ENCODE measurements at regions not wholly inside any gene's neighbourhood (a gene's known extent, or its start where the extent isn't known, plus 50 kb on each side); places are given as distances from the start of the nearest gene placed in this dataset.

DNA sequence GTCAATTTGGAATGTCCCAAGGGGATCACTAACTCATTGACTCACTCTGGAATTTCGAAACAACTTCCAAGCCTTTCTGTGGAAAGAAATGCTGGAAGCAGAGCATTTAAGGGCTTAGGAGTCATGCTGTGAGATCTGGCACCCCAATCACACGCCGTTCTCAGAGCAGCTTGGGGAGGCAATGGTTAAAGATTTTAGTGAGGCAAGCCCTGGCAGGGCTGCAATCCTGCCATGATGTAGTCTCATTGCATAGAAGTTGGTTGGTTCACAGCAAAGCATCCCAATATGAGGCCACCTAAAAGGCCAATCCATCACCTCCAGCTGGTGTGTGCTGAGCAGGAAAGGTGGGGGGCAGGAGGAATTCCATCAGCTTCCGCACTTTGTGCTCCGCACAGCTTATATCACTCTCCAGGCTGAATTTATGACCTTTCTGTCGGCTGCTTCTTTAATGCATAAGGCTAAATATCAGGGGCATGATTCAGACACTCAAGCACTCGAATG is 1043.9 kb upstream of the POU3F3 start:
- DNase-seq (ENCODE audit: low read depth, low spot score) = no peak

GRCh38 chr2:103810875-103811274 is 1043.0 kb upstream of the POU3F3 start:
- no peak for DNase-seq (ENCODE audit: low read depth, low spot score)

- no peak for DNase-seq (ENCODE audit: low read depth, low spot score)
These were observed 1039.9 kb upstream of the POU3F3 start for GRCh38 chr2:103814016-103814415.

DNA sequence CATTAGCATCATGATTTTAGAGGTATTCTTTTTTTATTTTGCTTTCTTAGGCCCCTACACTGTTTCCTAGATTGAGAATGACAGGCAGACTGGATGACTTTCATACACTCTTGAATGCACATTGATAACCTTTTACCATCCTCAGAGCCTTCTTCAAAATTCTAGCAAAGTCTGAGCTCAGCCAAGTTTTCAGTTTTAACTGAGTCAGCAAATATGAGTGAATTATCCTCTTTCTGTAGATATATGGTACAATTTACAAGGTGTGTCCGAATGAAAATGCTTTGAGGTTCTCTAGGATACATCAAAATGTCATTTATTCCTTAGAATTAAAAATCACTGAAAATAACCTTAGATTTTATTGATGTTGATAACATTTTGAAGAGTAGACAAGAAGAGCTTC is 1038.2 kb upstream of the POU3F3 start:
- DNase-seq (ENCODE audit: low read depth, low spot score) = no peak

DNA sequence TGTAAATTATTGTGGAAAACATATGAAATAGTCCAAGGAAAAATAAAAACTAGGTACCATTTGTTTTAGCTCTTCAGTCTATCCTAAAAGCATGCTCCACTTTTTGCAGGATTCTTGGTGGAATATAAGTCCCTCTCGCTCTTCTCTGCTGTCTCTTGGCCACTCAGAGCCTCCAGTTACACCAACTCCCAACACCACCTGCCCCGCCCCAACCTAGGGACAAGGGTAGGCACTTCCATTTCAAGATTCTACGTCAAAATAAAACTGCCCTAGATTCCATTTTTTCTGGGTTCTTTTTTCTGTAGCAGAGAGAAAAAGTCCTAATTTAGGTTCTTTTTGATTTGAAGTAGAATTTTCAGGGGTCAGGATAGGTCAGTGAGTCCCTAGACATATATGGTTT is 1036.2 kb upstream of the POU3F3 start:
- DNase-seq (ENCODE audit: low read depth, low spot score) = no peak

GRCh38 chr2:103818176-103818575 is 1035.7 kb upstream of the POU3F3 start:
- no peak for DNase-seq (ENCODE audit: low read depth, low spot score)

DNA sequence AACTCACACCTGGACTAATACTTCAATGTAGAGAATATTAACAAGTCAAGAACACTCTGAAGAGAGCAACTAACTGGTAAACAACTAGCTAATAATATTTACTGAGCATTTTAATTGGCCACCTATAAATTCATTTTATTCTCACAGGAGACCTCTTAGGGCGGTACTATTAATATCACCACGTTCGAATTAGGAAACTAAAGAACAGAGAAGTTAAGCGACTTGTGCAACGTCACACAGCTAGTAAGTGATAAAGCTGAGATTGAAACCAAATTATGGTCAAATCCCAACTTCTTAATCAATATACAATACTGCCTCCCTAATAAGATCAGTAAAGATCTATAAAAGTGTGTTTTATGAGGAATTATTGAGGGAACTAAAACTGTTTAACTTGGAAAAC is 1034.3 kb upstream of the POU3F3 start:
- DNase-seq (ENCODE audit: low read depth, low spot score) = no peak

- DNase-seq (ENCODE audit: low read depth, low spot score) = no peak
These were observed 1030.1 kb upstream of the POU3F3 start for GRCh38 chr2:103823847-103824246.

GRCh38 chr2:103847276-103847675 is 1006.6 kb upstream of the POU3F3 start:
- DNase-seq (ENCODE audit: low read depth, low spot score) = no peak

GRCh38 chr2:103859238-103859637 is 994.7 kb upstream of the POU3F3 start:
- no peak for DNase-seq (ENCODE audit: low read depth, low spot score)

DNA sequence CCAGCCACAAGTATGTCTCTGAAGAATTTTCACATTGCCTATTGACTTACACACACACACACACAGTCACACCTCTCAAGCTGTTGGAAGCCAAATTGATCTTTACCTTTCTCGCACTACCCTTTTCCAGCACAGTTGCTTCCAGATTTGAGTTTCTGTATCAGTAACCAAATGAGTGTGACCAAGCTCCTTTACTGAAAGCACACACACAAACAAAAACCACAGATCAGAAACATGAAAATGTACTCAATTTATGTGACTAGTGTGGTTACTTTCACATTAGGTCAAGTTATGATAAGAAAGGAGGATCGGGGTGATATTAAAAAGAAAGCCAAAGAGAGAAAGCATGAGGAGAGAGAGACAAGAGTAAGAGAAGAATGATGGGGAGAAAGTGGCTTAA is 993.9 kb upstream of the POU3F3 start:
- no peak for DNase-seq (ENCODE audit: low read depth, low spot score)

DNA sequence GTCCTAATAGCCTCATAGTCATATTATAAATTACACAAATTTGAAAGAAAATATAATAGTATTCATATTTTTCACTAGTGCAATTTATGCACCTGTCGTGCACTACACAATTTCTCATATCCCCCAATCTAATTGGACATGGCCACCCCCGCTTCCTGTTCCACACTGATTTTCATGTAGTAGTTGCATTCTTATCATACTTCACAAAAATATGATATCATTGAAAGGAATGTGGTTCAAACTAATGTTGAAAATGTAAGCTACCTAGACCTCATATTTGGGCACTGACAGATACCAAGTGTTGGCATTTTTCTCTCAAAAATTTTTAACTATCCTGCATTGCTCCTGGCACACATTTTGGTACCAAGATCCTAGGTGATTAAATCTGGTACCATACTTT is 985.5 kb upstream of the POU3F3 start:
- no peak for DNase-seq (ENCODE audit: low read depth, low spot score)

DNA sequence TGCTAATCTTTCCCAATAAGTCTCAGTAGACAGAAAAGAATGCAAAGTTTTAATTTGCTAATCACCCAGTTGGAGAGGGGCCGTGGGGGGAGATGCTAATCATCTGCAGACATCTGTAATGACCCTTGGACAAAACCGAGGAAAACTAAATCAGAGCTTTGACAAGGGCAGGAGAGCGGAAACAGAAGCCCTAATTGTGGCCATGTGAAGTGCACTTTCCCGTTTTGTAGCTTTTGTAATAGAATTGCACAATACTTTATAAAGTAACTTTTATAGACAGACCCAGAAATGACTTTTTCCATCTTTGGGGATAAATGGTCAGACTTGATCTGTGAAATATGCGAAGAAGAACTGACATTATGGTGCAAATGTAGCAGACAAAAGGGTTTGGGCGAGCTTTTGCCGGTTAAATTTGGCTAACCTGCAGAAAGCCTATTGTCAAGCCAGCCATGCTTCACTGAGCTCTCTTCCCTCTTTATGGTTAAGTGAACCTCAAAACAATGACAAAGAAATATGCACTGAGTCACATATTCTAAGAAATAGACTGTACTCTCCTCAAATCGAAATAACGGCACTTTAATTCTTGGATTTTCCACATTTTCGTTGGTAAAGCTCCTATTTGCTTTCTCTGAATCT is 980.1 kb upstream of the POU3F3 start:
- DNase-seq (ENCODE audit: low read depth, low spot score) = no peak

DNA sequence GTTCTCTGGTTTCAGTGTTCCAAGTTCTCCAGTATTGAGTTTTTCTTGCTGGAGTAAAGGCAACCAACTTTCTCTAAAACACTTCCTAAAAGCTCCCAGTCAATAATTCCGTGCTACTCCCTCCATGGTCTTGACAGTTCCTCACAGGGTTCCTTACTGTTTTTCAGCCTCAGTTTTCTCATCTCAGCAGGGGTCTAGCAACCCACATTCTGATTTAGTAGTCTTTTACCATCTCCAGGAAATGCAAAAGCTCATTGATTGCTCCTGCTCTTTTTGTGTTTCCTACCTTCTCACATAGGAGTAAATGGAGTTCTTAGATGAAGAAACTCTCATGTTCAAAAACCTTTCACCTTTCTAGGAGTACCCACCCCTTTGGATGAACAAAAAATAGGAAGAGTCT is 978.8 kb upstream of the POU3F3 start:
- no peak for DNase-seq (ENCODE audit: low read depth, low spot score)

DNA sequence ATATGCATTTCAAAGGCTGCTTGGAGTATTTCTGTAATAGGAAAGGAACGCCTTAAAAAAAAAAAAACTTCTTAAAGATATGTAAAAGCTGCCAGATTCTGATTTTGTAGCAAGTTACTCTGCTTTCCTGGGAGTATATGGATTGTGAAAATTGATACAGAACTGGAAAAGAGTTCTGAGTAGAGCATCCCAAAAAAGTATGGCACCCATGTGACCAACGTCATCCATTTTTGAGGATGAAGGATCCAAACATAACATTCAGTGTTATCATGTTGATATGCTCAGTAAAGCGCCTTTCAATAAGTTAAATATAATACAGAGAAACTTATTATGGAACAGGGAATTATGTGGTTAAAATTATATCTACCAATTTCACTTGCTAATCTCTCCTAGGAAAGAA is 978.4 kb upstream of the POU3F3 start:
- DNase-seq (ENCODE audit: low read depth, low spot score) = no peak

- DNase-seq (ENCODE audit: low read depth, low spot score) = no peak
These were observed 977.3 kb upstream of the POU3F3 start for GRCh38 chr2:103876611-103877010.

GRCh38 chr2:103879101-103879500 is 974.8 kb upstream of the POU3F3 start:
- no peak for DNase-seq (ENCODE audit: low read depth, low spot score)

GRCh38 chr2:103880081-103880834 is 973.7 kb upstream of the POU3F3 start:
- no peak for DNase-seq (ENCODE audit: low read depth, low spot score)

GRCh38 chr2:103887625-103888024 is 966.3 kb upstream of the POU3F3 start:
- DNase-seq (ENCODE audit: low read depth, low spot score) = no peak

- DNase-seq (ENCODE audit: low read depth, low spot score) = no peak
These were observed 957.7 kb upstream of the POU3F3 start for GRCh38 chr2:103896182-103896581.

DNA sequence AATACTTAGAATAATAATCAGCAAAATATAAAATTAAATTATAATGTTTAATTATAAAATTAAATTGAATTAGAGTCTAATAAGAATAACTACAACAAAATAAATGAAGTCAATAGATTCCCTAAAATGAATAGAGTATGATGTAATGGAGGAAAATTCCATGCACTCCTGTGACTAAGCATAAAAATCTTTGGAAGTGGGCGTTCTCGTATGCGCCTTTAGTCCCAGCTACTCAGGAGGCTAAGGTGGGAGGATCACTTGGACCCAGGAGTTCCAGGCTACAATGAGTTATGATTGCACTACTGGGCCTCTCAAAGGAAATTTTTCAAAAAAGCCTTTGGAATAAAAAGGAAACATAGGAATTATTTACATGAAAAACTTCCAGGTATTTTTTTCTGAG is 955.4 kb upstream of the POU3F3 start:
- no peak for DNase-seq (ENCODE audit: low read depth, low spot score)

DNA sequence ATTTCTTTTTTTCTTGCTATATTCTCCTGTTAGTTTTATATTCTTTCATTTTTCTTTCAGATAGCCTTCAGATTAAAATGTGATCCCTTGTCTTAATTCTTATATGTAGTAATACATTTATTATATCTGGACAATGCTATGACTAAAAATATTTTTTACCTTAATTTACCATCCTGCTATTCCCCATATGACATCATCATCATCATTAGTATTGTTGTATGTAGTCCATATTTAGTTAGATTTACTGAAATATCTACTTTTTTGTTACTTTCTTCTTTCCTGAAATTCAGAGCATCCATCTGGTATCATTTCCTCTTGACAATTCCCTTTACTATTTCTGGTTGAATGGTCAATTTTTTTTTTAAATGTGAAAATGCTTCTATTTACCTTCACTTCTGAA is 951.6 kb upstream of the POU3F3 start:
- DNase-seq (ENCODE audit: low read depth, low spot score) = no peak

DNA sequence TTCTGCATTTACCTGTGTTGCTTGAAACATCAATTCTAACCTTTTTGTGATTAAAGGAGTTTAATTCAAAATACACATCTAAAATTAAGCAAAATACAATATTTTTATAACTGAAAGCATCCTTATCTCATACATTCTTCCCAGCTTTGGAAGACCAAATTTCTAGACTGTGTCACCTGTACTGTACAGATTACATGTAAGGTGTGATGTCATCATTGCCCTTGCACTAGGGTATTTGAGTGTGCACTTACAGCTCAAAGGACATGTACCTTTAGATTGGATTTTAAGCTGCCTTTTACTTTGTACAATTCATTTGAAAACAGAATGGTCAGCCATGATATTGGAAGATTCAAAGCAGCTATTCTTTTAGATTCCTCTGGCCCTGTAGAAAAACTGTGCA is 932.8 kb upstream of the POU3F3 start:
- no peak for DNase-seq (ENCODE audit: low read depth, low spot score)
